T47D (cell line): ENCODE measurements at regions not wholly inside any gene's neighbourhood (a gene's known extent, or its start where the extent isn't known, plus 50 kb on each side); places are given as distances from the start of the nearest gene placed in this dataset.

Experiments used
- DNase-seq, 2 experiments: peaks; one replicate each; pipeline versions ENCODE4 v3.0.0 to v3.0.0-alpha.2; 2011 to 2012; ENCODE audit warnings: low read depth in 1 of 2, low spot score in 1 of 2
- JUND ChIP-seq: IDR thresholded peaks from 2 replicates; pipeline ENCODE4 v1.6.1; 2012; ENCODE audit warnings: low read depth
- in situ Hi-C: cut with HindIII; loops from 2 replicates; pipeline ENCODE4 v1.10.0; 2016; ENCODE audit warnings: low sequenced_read_pairs, low pct_unique_long_range_greater_than_20kb

DNA sequence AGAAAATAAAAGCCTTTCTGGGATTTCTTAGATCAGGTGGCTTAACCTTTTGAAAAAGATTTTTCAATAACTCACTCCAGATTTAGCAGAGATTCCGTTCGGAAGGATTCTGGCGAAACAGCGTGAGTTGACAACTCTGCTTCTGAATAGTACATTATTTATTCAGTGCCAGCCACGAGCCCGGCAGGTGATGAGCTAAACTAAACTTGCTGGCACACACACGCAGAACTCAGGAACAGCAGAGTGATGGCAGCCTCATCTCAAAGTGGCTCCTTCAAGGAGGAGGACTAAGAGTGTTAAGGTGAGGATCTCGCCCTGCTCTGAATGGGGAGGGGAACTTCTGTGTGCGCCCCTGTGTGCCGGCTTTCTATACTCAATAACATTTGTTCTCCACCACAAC, 114.3 kb downstream of the FAM43A start:
- in situ Hi-C loops, result no loop called here
- DNase-seq, result no peak
- TF ChIP-seq JUND, result no peak

DNA sequence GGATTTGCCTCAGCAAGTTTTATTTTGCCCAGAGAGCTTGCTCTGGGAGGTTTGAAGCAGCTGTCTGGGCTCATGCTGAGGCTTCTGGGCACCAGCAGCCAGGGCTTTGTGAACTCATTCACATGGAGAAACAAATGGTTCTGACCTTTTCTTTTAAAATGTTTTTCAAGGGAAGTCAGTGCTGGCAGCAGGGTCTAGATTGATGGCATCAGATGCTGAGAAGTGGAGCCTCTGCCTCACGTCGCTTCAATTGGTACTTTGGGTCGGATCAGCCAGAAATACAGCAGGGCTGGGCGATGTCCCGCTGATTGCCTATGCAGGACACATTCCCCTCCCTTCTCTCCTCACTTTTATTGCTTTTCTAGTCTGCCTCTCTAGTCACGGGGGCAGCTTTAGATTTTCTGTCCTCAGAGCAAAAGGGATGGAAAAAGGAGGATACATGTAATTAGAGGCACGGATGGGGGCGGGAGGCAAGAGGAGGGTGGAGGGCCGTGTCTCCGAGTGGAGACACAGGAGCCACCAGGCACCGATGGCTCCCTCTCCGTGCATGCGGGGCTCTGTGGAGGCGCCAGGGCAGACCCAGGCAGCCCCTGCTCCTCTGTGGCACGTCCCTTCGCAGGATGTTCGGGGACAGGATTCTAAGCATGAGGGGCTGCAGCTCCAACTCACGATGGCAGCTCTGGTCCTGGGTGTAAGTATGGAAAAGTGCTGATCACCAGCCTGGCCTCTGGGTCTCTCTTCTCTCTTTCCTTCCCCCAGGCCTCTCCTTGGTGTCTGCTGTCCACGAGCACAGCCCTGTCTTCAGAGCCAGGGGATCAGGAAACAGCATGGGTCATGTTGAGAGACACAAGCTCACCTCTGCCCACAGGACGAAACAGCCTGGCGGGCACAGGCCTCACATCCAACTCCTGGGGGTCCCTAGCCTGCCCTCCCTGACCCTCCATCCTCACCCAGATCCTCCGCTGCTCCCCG, 116.1 kb downstream of the FAM43A start:
- no peak for TF ChIP-seq JUND
- DNase-seq, result no peak
- in situ Hi-C loops, result no loop called here

GRCh38 chr3:194804796-194805195, 119.1 kb downstream of the FAM43A start:
- no peak for TF ChIP-seq JUND
- no peak for DNase-seq
- in situ Hi-C loops, result no loop called here

DNA sequence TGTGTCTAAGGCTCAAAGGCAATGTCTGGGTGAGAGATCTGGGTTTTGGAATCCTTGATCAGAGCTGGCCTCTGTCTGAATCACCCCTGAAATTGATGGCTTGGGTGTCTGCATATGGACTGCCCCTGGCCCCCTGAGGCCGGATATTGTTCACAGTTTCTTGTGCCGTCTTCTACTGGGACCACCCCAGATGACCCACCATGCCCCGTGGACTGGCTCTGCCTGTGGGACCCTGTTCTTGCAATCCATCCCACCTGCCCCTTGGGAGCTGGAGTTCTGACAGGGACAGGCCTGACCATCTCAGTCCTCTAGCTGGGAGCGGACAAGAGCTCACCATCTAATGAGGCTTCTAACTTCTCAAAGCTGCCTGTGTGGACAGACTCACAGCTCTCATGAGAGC, 119.9 kb downstream of the FAM43A start:
- no peak for DNase-seq
- no peak for TF ChIP-seq JUND
- in situ Hi-C loops, result no loop called here

- no peak for DNase-seq
- in situ Hi-C loops, result no loop called here
- no peak for TF ChIP-seq JUND
Measured at GRCh38 chr3:194806991-194807630, 121.4 kb downstream of the FAM43A start.

GRCh38 chr3:194808640-194809097, 123.0 kb downstream of the FAM43A start:
- in situ Hi-C loops, result no loop called here
- DNase-seq, result no peak
- TF ChIP-seq JUND, result no peak

DNA sequence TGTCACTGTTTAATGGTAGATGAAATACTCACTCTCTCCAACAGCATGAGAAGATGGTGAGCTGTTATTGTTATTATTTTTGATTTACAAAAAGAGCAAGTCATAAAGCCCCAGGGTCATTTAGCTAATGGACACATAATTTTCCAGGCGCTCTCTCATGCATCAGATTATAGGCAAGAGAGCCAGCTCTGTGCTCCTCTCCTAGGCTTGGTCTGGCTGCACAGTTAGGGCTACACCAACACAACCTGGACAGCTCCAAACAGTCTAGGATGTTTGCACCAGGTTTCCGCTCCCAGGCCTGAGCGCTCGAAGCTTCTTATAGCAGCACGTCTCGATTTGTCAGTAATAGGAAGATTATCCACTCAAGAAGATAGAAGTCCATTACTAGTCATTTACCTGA, 123.7 kb downstream of the FAM43A start:
- DNase-seq, result no peak
- no peak for TF ChIP-seq JUND
- in situ Hi-C loops, result no loop called here

- no peak for TF ChIP-seq JUND
- in situ Hi-C loops, result no loop called here
- DNase-seq, result no peak
Measured at GRCh38 chr3:194810076-194810475, 124.4 kb downstream of the FAM43A start.

- no peak for TF ChIP-seq JUND
- in situ Hi-C loops, result no loop called here
- no peak for DNase-seq
Measured at GRCh38 chr3:194811118-194811517, 125.4 kb downstream of the FAM43A start.

GRCh38 chr3:194812176-194812575, 126.5 kb downstream of the FAM43A start:
- in situ Hi-C loops, result no loop called here
- DNase-seq, result no peak
- no peak for TF ChIP-seq JUND

DNA sequence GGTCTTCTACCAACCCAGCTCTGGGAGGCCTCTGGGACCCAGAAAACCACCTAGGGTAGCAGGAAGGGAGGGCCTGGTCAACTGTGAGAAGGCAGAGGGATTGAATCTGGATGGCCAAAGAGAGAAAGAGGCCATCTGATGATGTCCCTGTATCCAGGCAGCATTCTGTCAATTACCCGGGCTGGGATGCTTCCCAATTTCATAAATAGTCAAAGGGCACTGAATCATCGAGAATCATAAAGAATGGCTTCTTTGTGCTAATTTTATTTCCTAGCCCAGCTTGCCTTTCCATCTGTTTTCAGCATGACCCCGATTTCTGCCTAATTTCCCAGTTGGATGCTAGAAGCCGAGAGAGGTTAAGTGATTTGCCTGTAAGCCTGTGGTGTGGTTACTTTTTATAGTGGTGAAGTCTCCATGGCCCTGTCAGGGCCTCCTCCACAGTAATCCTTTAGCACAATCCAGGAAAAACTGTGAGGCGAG, 129.2 kb downstream of the FAM43A start:
- in situ Hi-C loops, result no loop called here
- DNase-seq, result no peak
- no peak for TF ChIP-seq JUND

- in situ Hi-C loops, result no loop called here
- TF ChIP-seq JUND, result no peak
Measured at GRCh38 chr3:194816748-194817591, 131.3 kb downstream of the FAM43A start.

More at GRCh38 chr3:194816748-194817591, 131.3 kb downstream of the FAM43A start:
- no peak for DNase-seq
